HEK293 (cell line): ENCODE measurements at regions not wholly inside any gene's neighbourhood (a gene's known extent, or its start where the extent isn't known, plus 50 kb on each side); places are given as distances from the start of the nearest gene placed in this dataset.

Experiments
- REST ChIP-seq: fragments of 450-650 bp; formaldehyde crosslinking; IDR thresholded peaks from 2 replicates; pipeline ENCODE4 v1.5.1; 2016; ENCODE audit warnings: missing biosample characterization, missing genetic modification characterization
- ZNF626 ChIP-seq: fragments of 450-650 bp; sonication (Bioruptor Pico); formaldehyde crosslinking; IDR thresholded peaks from 2 replicates; pipeline ENCODE4 v1.5.1; 2018; ENCODE audit warnings: missing biosample characterization, missing genetic modification characterization, inconsistent platforms

DNA sequence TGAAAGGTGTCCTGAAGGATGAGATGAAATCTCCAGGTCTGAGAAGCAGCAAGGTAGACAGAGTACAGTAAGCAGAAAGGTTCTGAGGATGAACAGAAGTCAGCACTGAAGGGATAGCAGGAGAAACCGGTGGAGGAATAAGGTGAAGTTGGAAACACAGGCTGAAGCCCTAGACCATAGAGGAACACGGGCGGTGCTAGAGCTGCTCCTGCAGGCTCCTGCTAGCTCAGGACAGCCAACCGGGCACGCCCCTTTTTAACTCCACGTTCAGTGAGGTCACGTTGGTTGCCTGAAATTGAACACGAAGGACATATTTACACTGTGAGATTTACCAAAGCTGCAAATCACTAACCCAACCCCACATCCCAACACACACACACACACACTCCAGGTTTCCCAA lies 1886.4 kb upstream of the AGA start:
- TF ChIP-seq REST (tag by site-specific recombination) = no peak
- no peak for TF ChIP-seq ZNF626 (tag by site-specific recombination)
